ENCODE measurements at regions not wholly inside any gene's neighbourhood (a gene's known extent, or its start where the extent isn't known, plus 50 kb on each side); places are given as distances from the start of the nearest gene placed in this dataset.

DNA sequence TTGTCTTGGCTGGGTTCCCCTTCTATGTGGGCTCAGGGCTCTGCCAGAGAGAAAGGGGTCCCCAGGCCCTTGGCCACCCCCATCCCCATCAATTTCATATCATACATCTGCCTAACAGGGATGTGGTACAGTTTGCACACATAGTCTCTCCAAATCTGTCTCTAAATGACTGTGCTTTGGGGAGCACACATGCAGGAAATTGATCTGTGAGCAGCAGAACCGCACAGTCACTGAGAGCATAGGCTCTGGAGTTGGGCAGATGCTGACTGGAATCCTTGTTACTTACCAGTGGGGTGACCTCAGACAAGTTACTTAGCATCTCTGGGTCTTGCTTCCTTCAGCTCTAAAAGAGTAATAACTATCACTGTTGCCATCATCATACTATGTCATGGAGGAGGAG, 273.9 kb downstream of the ABHD5 start:
- TF ChIP-seq, protein P1, sequence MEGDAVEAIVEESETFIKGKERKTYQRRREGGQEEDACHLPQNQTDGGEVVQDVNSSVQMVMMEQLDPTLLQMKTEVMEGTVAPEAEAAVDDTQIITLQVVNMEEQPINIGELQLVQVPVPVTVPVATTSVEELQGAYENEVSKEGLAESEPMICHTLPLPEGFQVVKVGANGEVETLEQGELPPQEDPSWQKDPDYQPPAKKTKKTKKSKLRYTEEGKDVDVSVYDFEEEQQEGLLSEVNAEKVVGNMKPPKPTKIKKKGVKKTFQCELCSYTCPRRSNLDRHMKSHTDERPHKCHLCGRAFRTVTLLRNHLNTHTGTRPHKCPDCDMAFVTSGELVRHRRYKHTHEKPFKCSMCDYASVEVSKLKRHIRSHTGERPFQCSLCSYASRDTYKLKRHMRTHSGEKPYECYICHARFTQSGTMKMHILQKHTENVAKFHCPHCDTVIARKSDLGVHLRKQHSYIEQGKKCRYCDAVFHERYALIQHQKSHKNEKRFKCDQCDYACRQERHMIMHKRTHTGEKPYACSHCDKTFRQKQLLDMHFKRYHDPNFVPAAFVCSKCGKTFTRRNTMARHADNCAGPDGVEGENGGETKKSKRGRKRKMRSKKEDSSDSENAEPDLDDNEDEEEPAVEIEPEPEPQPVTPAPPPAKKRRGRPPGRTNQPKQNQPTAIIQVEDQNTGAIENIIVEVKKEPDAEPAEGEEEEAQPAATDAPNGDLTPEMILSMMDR (IDR thresholded peaks at IDR 0.05), result no peak
- TF ChIP-seq POLR2A (IDR thresholded peaks at IDR 0.05) (no peak), POLR2AphosphoS5 (IDR thresholded peaks at IDR 0.05) (no peak)

Data from stomach (tissue), 4 donors.